Loucy (cell line): ENCODE measurements at regions not wholly inside any gene's neighbourhood (a gene's known extent, or its start where the extent isn't known, plus 50 kb on each side); places are given as distances from the start of the nearest gene placed in this dataset.

Experiments
- H2AFZ ChIP-seq: fragments of 200-600 bp; sonication (generic); 2 replicates; pipeline ENCODE4 v1.6.0; 2016; ENCODE audit warnings: antibody characterized with exemption, mild to moderate bottlenecking, low read length, moderate library complexity
- H3F3A ChIP-seq: fragments of 200-600 bp; 2 replicates; pipeline ENCODE4 v1.6.0; 2016; ENCODE audit warnings: antibody characterized with exemption, low read depth, mild to moderate bottlenecking
- H3K27me3 ChIP-seq: fragments of 200-600 bp; sonication (generic); 2 replicates; pipeline ENCODE4 v1.6.1; 2014; ENCODE audit warnings: low read length, mild to moderate bottlenecking; ENCODE audit not compliant: insufficient read depth, poor library complexity, severe bottlenecking
- H3K36me3 ChIP-seq: fragments of 200-600 bp; sonication (generic); 2 replicates; pipeline ENCODE4 v1.6.1; 2016; ENCODE audit warnings: low read length; ENCODE audit not compliant: insufficient read depth
- H3K4me1 ChIP-seq: fragments of 200-600 bp; sonication (generic); 2 replicates; pipeline ENCODE4 v1.5.1; 2014; ENCODE audit warnings: low read length, mild to moderate bottlenecking; ENCODE audit not compliant: insufficient read depth, poor library complexity, severe bottlenecking
- H3K4me2 ChIP-seq: fragments of 200-600 bp; sonication (generic); 2 replicates; pipeline ENCODE4 v1.6.0; 2014; ENCODE audit warnings: antibody characterized with exemption, low read length, low read depth, mild to moderate bottlenecking; ENCODE audit not compliant: poor library complexity, severe bottlenecking
- H3K4me3 ChIP-seq: fragments of 200-600 bp; sonication (generic); 2 replicates; pipeline ENCODE4 v1.5.1; 2014; ENCODE audit warnings: low read length, mild to moderate bottlenecking, mixed read lengths; ENCODE audit not compliant: poor library complexity, severe bottlenecking
- H3K79me2 ChIP-seq: fragments of 200-600 bp; sonication (generic); 2 replicates; pipeline ENCODE4 v1.6.1; 2014; ENCODE audit warnings: low read length; ENCODE audit not compliant: insufficient read depth
- H3K9ac ChIP-seq: fragments of 200-600 bp; sonication (generic); 2 replicates; pipeline ENCODE4 v1.6.0; 2014; ENCODE audit warnings: mild to moderate bottlenecking, low read depth, low read length, moderate library complexity; ENCODE audit not compliant: poor library complexity, severe bottlenecking
- H3K9me2 ChIP-seq: fragments of 200-600 bp; sonication (generic); replicated peaks from 2 replicates; pipeline ENCODE4 v1.6.1; 2016; ENCODE audit warnings: low read depth, low read length, mixed read lengths
- H3K9me3 ChIP-seq: fragments of 200-600 bp; sonication (generic); 2 replicates; pipeline ENCODE4 v1.6.1; 2014; ENCODE audit warnings: mild to moderate bottlenecking, antibody characterized with exemption, low read length, low read depth; ENCODE audit not compliant: insufficient read depth
- H4K20me1 ChIP-seq: fragments of 200-600 bp; sonication (generic); 2 replicates; pipeline ENCODE4 v1.6.0; 2014; ENCODE audit warnings: antibody characterized with exemption, low read length, mild to moderate bottlenecking; ENCODE audit not compliant: insufficient read depth, poor library complexity, severe bottlenecking
- EZH2phosphoT487 ChIP-seq: fragments of 200-600 bp; IDR thresholded peaks from 2 replicates; pipeline ENCODE4 v1.6.1; 2018; ENCODE audit warnings: antibody characterized with exemption, mild to moderate bottlenecking, moderate library complexity, borderline replicate concordance
- TF ChIP-seq, protein P1 (sequence below): fragments of 200-600 bp; sonication (generic); conservative IDR thresholded peaks from 2 replicates; pipeline ENCODE4 v1.5.1; 2014; ENCODE audit warnings: mild to moderate bottlenecking, antibody characterized with exemption, low read length

DNA sequence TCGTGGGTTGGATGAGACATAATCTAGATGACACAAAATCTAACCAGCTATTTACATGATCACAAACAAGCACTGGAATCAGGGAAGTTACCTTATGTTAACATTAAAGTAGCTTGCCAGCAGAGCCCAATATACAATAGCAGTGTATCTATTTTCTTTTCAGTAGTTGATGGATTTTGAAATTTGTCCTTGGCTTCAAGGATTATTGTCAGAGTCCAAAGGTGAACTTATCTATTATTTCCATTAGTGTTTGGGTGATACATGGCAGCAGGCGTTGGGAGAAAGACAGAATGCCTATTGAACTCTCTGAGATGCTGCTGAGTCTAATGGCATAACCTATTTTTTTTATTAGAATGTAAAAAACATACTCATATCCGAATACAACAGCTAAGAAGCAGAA lies 223.2 kb upstream of the ACTBL2 start:
- Histone ChIP-seq H3K9me3 (no peaks in the 10 kb centered on the region), H3K9me2 (no peaks in the 10 kb centered on the region), H2AFZ (no peak overlapping the region), H3F3A (no peaks in the 10 kb centered on the region), H3K27me3 (no peaks in the 10 kb centered on the region), H3K79me2 (no peaks in the 10 kb centered on the region), H3K4me1 (peaks cover 14% of the 10 kb centered on the region), H3K36me3 (no peaks in the 10 kb centered on the region), H3K4me3 (no peak overlapping the region), H4K20me1 (no peaks in the 10 kb centered on the region), H3K4me2 (no peak overlapping the region), H3K9ac (no peak overlapping the region)
- TF ChIP-seq, protein P1, sequence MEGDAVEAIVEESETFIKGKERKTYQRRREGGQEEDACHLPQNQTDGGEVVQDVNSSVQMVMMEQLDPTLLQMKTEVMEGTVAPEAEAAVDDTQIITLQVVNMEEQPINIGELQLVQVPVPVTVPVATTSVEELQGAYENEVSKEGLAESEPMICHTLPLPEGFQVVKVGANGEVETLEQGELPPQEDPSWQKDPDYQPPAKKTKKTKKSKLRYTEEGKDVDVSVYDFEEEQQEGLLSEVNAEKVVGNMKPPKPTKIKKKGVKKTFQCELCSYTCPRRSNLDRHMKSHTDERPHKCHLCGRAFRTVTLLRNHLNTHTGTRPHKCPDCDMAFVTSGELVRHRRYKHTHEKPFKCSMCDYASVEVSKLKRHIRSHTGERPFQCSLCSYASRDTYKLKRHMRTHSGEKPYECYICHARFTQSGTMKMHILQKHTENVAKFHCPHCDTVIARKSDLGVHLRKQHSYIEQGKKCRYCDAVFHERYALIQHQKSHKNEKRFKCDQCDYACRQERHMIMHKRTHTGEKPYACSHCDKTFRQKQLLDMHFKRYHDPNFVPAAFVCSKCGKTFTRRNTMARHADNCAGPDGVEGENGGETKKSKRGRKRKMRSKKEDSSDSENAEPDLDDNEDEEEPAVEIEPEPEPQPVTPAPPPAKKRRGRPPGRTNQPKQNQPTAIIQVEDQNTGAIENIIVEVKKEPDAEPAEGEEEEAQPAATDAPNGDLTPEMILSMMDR, result no peak
- TF ChIP-seq EZH2phosphoT487, result no peak

DNA sequence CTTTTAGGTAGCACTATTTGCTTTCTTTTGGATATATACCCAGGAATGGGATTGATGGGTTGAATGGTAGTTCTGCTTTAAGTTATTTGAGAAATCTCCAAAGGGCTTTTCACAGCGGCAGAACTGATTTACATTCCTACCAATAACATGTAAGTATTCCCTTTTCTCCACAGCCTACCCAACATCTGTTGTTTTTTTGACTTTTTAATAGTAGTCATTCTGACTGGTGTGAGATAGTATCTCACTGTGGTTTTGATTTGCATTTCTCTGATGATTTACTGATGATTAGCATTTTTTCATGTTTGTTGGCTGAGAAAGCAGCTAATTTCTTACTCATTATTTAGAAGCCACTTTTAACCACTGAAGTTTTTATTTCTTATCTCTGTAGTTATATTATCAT lies 221.1 kb upstream of the ACTBL2 start:
- TF ChIP-seq EZH2phosphoT487, result no peak
- TF ChIP-seq, protein P1, result no peak
- no peak overlapping the region for H3K9ac ChIP-seq
- H3K4me1 ChIP-seq, result peaks cover 14% of the 10 kb centered on the region
- H3K9me2 ChIP-seq, result no peaks in the 10 kb centered on the region
- H3K79me2 ChIP-seq, result no peaks in the 10 kb centered on the region
- H2AFZ ChIP-seq, result no peak overlapping the region
- no peaks in the 10 kb centered on the region for H3K9me3 ChIP-seq
- no peak overlapping the region for H3K4me3 ChIP-seq
- H3K4me2 ChIP-seq, result no peak overlapping the region
- H4K20me1 ChIP-seq, result no peaks in the 10 kb centered on the region
- no peaks in the 10 kb centered on the region for H3K27me3 ChIP-seq
- H3K36me3 ChIP-seq, result no peaks in the 10 kb centered on the region
- no peaks in the 10 kb centered on the region for H3F3A ChIP-seq

DNA sequence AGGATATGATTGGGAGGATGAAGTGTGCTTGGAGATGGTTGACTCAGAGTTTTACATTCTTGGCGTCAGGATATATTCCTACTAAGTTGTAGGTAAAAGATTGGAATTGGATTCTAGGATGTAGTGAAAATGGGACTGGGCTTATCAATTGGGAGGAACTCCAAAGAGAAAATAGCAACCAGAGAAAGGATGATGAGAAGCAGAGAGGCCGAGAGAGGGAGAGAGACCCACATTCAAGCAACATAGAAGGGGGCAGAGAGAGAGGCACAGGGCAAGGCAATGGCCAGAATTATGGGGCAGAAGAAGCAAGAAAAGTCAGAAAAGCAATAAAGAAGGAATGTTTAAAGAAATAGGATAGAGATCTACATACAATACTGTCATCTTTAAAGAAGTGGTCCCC lies 217.9 kb upstream of the ACTBL2 start:
- Histone ChIP-seq H3K27me3 (no peaks in the 10 kb centered on the region), H3K4me1 (peaks cover 4% of the 10 kb centered on the region), H3K4me2 (no peak overlapping the region), H3K4me3 (no peak overlapping the region), H3K9me2 (no peaks in the 10 kb centered on the region), H3K9me3 (no peaks in the 10 kb centered on the region), H4K20me1 (no peaks in the 10 kb centered on the region), H3F3A (no peaks in the 10 kb centered on the region), H2AFZ (no peak overlapping the region), H3K9ac (no peak overlapping the region), H3K79me2 (no peaks in the 10 kb centered on the region), H3K36me3 (no peaks in the 10 kb centered on the region)
- TF ChIP-seq, protein P1, result no peak
- TF ChIP-seq EZH2phosphoT487, result no peak
